NCI-H446 (cell line): ENCODE measurements at regions not wholly inside any gene's neighbourhood (a gene's known extent, or its start where the extent isn't known, plus 50 kb on each side); places are given as distances from the start of the nearest gene placed in this dataset.

Experiments used
- DNase-seq, 2 experiments: peaks; one replicate each; lab custom pipeline; 2025; lab: John Stamatoyannopoulos, UW

DNA sequence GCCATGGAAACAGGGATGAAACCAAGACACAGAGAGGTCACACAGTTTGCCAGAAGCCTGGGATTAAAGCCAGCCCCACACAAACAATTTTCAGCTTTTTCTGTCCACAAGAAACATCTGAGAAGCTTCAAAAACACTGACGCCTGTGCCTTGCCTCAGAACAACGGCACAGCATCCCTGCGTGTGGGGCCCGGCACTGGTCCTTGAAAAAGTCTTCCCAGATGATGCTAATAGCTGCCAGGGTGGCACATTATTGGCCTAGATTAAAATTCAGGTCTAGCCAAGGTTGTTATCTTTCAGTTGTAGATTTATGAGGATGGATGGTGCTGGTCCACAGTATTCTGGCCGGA is 321.4 kb downstream of the HAPSTR1 start:
- no peak for DNase-seq

DNA sequence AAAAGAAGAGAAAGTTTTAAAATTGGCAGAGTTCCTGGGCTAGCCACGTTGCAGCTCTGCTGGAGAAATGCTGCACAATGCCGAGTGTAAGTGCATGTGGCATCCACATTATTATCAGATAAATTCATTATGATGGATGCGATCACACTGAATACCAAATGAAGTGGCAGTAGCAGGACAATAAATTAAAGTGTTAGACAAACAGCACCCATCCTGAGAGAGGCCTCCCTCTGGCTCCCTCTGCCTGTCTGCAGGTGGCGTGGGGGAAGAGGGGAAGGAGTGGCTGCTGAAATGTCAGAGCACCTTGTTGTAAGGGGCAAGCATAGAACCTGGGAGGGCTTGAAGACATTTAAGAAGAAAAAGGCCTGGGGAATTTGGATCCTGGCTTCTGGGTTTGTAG is 324.1 kb downstream of the HAPSTR1 start:
- no peak for DNase-seq

DNA sequence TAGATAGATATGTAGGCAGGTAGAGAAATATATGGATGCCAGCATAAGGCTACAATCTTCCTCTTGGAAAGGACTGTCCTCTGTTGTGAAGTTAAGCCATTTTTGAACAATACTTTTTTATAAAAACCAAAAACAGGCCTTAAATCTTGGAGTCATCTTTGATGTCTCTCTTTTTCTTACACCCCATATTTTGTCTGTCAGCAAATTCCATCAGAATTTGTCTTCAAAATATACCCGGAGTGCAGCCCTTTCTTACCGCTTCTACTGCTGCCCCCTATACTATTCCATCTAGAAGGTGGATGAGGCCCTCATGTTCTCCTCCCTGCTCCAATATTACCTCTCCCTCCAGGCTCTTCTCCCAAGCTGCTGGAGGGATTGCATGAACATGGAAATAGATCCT is 326.5 kb downstream of the HAPSTR1 start:
- DNase-seq = no peak

DNA sequence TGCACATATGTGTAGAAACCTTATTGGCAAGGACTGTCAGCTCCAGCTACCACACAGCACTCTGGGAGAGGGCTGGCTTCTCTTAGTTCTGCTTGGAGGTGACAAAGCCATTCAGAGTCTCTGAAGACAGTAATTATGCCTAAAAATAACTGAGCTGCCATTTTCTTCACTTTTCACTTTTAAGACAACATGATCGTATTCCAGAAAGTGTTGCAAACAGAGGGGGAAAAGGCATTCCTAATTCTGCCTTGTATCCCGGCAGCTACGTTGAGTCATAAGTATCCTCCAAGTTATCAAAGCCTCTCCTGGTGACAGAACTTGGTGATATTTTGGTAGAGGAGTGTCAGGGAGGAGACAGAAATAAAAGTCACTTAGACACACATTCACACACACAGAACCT is 327.7 kb downstream of the HAPSTR1 start:
- no peak for DNase-seq

DNA sequence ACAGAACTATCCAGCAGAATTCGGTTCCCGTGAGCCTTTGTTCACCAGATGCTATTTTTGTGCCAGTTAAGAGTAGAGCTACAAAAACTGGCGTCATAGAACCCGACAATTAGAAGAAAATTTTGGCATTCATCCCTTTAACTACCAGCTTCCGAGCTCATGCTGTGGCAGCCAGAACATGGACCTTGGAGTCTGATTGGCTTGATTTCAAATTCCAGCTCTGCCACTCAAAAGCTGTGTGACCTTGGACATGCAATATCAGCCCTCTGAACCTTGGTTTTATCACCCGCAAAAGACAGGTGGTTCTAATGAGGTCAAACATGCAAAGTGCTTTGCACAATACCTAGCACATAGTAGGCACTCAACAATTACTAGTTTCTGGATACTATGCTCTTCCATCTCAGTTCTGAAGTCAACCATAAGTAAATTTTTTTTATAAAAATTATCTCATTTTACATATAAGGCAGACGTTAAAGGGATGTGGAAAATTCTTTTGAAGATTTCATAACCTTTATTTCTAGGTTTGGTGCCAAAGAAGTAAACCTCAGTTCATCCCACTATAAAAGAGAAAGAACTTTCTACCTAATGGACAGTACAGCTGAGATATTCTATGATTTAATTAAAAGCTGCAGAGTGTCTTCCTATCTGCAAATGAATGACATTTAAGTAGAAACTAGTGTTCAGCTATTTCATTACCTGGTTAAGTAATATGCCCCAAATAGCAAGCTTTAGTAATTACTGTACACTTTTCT is 331.5 kb downstream of the HAPSTR1 start:
- no peak for DNase-seq

DNA sequence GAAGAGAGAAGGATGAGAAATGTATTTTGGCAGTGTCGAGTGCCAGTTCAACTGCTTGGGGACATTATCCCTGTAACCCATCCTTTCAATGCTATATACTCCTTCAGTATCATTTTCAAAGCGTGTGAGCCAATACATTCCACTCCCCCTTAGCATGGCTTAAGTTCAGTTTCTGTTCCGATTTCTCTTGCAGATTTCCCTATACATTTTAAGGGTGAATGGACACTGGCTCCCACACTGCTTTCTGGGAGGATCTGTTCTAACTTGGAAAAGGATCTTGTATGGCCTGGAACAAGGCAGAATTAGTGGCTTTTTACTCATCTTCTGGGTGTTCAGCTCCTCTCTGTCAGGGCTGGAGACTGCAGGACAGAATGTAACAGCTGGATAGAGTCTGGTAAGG is 333.8 kb downstream of the HAPSTR1 start:
- no peak for DNase-seq

DNA sequence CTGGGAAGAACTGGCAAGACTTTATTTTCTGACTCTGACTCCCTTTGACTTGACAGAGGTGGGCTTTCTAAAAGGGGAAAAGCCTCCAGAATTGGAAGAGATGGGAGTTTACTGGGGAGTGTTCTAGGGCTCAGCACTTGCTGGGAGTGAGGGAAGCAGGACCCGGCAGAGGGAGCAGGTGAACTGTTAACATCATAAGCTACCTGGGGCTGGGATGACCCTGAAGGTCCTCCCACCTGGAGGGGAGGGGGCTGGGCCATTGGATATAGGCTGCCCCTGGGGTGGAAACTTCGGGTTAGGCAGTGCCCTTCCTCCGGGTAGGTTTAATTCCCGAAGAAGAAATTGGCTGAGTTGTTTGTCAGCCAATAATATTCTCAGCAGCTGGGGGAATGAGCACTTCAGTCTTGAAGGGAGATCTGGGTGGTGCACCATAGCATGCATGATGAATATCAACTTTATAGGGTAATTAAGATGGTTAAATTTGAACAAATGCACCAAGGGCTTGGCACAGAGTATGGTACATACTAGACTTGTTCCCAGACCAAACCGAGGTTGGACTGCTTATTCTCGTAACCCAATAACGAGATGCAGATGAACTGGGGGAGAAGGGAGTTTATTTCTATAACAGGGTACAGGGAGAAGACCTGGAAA is 337.0 kb downstream of the HAPSTR1 start:
- DNase-seq = no peak

DNA sequence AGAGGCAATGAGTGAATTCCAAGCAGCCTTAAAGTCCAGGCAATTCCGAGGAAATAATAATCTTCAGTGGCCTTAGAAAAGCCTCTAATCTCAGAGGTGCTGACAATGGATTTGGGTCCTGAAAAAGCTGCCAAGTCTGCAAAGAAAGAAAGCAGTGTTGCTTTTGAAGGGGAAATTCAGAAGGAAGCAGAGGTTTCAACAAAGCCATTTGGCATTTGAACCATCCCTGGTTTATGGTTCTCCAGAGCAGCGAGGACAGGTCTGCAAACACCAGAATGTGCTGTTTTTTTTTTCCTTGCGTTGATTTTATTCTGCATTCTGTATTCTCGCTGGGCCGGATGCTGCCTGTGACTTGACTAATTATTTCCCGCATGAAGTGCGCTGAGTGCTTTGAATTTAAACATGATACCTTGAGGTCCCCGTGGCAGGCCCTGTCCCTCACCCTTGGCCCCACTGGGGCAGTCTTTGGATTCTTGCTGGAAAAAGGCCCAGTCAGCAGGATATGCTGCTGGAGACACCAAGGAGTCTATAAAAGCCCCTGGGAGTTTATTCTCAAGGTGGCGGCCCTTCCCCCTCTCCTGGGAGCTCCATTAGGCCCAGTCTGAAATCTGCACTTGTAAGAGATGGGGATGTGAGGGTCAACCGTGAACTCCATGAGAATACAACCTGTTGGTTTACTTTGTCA is 338.3 kb downstream of the HAPSTR1 start:
- DNase-seq = no peak

DNA sequence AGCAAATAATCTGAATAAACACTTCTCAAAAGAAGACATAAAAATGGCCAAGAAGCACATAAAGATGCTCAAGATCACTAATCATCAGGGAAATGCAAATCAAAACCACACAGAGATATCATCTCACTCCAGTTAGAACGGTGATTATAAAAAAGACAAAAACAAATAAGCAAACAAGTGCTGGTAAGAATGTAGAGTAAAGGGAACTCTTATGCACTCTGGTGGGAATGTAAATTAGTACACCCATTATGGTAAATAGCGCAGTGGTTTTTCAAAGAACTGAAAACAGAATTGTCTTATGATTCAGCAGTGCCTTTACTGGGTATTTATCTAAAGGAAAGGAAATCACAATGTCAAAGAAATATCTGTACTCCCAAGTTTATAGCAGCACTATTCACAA is 343.2 kb downstream of the HAPSTR1 start:
- no peak for DNase-seq

DNA sequence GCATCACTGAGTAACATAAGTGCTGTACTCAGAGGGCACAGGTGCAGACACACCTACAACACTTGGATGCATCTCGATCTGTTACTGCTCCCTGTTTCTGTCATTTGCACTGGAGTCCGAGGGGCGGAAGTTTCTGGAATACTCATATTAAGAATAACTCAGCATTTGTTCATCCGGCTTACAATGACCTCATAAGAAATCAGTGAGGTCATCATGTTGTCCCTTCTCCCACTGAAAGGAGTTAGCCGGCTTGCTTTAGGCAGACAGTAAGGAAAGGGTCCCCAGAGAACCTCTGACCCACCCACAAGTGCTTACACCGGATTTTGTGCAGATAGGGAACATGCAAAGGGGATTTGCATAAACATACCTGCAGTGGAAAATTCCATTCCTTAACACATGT is 344.7 kb downstream of the HAPSTR1 start:
- no peak for DNase-seq

DNA sequence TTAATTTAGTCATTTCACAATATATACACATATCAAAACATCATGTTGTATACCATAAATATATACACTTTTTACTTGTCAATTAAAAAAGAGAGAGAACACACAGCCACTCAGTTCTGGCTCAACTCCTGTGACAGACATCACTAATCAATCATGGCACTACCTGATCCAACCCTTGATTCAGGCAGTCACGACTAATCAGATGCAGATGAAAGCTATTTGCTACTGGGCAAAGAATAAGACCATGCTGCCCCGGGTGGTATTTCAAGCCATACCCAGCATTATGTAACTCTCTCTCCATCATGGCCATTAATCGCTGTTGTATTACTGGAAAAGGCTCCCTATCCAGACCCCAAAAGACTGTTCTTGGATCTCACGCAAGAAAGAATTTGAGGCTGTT is 345.7 kb downstream of the HAPSTR1 start:
- DNase-seq = peak in 1 of 2 experiments; percentile 3

DNA sequence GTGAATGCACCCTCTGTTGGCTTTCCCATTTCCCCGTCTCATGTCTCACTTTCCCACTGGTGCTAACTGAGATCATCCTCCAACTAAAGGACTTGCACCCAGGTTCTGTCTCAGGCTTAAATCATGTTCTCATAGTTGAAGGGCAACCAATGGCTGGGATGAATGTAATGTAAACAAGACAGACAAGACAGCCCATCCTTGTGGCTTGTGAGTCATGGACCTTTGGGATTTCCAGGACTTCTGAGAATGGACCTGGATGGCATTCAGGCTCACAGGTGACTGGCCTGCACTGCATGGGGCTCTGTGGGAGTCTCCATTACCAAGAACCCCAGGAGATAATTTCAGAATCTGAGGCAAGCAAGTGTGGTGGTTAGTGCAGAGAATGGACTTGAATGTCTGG is 347.5 kb downstream of the HAPSTR1 start:
- DNase-seq = no peak

DNA sequence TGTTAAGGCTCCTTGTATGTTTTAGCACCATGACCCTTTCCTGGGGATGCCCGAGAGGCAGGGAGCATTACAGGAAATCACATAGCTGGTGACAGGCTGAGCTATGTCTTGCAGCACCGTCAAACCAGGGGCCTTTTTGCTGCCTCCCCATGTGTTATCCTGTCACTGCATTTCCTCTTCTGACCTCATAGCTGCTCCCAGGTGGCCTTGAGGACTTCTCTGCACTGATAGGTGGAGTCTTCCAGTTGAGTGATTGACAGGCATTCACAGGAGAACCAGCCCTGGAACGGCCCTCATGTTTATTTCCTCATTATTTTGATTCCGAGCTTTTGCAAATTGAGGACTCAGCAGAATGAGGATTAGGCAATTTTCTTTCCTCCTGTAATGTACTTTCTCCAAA is 349.6 kb downstream of the HAPSTR1 start:
- no peak for DNase-seq

DNA sequence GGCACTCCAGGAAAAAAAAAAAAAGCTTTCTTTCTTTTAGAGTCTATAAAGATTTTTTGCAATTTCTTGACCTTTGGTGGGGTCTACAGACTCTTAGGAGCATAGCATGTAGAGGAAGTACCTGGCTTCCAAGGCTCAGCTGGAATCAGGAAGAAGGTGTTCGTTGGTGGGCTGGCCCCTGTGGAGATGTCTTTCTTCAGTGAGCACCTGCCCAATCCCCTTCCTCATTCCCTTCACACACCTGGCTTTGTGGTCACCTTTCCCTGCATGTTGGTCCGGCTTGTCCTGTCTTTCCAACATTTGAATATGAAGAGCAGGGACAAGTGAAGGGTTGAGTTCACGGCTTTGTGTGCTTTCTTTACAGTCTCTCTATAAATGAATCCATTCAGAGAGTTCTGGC is 352.4 kb downstream of the HAPSTR1 start:
- DNase-seq = no peak

DNA sequence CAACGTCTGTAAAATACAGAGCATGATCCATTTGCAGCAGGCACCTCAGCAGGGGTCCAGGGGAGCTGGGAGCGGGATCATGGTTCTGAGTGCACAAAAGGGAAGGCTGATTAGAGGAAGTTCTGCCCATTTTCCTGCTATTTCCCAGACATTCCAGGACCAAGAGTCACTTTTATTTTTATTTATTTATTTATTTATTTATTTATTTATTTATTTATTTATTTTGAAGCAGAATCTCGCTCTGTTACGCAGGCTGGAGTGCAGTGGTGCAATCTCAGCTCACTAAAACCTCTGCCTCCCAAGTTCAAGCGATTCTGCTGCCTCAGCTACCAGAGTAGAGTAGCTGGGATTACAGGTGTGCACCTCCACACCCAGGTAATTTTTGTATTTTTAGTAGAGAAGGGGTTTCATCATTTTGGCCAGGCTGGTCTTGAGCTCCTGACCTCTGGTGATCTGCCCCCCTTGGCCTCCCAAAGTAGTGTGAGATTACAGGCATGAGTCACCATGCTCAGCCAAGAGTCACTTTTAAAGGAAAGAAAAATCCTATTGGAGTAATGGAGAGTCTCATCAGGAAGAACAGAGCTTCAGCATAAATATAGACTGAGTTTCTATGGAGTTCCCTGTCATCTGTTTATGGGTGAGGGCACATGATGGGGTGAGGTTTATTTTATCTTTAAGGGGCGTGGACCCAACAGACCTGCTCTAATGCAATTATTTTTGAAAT is 355.2 kb downstream of the HAPSTR1 start:
- DNase-seq = no peak

DNA sequence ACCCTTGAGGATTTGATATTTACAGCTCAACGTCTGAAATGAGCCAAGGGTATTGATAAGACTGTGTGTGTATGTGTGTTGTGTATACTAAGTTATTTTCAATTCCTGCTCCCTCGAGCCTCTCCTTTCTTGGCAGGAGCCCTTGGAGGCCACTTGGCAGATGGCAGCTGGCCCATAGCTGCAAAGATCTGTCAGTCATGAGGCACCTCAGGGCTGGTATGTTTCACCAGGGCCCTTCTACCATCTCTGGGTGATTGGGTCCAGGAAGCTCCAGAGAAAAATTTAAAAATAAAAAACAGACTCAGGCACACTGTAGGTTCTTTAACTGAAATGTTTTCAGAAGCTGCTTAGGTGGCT is 355.7 kb downstream of the HAPSTR1 start:
- DNase-seq = no peak

DNA sequence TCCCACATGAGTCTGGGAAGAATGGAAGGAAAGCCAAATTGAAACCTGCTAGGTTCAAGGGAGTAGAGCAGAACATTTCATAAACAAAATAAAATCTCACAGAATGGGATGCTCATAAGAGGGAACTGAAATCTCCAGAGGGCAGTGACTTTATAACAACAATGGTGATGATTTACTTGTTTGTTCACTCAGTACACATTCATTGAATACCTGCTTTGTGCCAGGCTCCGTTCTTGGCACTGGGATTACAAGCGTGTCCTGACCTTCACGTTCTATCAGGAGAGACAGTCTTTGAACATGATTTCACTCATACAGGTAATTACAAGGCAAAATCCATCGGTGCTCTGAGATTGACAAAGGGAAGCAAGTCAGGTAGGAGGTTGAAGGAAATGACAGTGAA is 356.3 kb downstream of the HAPSTR1 start:
- no peak for DNase-seq

DNA sequence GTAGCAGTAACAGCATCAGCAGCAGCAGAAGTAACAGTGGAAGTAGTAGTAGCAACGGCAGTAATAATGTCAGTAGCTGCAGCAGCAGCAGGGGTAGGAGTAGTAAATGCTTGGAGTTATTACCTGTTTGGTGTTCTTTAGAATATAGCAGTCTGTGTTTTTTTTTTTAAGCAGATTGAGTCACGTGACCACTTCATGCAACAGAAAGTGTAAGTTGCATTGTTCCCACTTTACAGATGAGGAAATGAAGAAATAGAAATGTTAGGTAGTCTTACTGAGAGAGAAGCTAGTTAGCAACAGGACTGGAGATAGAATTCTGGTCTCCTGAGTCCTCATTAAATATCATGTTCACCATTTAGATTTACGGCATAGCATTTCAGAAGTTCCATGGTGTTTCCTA is 358.2 kb downstream of the HAPSTR1 start:
- DNase-seq = no peak

DNA sequence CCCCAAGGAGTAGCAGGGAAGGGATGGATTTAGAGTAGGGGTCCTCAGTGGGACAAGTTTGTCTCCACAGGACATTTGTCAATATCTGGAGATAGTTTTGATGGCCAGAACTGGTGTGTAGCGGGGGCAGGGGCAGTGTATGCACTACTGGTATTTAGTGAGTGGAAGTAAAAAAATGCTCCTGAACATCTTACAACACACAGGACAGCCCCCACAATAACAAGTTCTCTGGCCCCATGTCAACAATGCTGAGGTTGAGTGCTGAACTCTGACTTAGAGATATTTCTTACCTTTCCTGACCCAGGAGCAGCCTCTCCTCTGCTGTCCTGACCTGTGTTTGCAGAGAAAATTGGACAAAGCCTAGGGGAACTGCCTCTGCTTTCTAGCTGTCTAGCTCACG is 365.8 kb downstream of the HAPSTR1 start:
- DNase-seq = no peak

DNA sequence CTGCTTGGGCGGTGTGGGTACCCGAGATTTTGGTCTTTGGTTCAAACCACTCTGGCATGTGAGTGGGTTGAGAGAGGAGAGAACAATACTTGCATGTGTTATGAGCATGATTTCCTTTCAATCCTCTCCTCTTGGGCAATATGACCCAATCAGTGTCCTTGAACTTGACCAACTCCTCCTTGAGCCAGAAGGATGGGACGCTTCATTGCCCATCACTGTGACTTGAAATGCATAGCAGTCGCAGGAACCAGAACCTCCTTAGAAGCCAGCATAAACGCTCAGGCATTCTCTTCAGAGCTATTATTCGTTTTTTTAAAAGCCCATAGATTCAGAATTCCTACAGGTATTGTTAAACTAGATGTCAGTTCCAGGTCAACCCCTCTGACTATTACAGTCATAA is 367.4 kb downstream of the HAPSTR1 start:
- DNase-seq = no peak

DNA sequence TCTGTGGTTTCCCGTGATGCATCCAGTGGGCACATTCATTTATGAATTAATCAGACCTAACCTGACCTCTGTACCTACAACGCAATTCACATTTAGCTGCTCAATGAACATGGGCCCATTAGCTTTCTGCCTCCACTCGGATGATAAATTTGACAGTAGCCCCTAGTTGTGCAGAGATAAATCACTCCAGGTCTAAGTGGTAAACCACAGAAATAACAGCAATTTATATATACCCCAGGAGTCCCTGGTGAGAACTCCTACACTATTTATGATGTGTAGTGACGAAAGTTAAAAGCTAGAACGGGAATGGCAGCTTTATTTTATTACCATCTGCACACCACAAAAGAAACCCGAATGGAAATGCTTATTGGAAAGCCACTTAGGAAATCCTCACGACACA is 371.5 kb downstream of the HAPSTR1 start:
- DNase-seq = no peak

DNA sequence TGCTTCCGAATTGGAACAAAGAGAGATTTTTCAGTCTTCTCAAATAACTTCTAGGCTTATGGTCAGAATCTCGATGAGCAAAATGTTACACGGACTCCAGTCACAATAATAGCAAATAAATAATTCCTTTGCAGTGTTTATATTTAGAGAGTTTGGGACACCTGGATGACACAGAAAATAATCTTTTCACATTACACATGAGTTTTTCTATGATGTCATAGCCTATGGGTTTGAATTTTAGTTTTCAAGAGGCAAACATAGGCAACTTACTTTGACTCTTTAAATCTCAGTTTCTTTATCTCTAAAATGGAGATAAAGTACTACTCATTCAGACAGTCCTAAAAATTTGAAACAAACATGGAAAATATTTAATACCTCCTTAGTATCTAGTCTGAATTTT is 372.0 kb downstream of the HAPSTR1 start:
- no peak for DNase-seq

DNA sequence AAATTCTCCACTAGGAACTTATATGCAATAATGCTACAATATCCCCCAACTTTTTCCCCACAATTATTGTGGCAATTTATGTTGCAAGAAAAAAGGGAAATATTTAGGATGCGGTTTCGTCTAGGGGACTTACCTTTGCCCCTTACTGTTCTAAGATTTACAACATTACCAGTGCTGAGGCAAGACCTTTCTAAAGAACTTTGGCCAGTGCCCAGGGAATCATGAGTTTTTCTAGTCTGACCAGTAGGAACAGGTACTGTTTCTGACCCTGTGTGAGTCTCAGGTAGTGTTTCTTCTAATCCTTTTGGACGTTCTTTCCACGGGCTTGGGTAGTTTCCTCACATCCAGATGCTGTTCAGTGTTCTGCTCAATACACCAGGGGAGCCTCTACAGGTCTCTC is 373.7 kb downstream of the HAPSTR1 start:
- DNase-seq = no peak
